ENCODE measurements at regions not wholly inside any gene's neighbourhood (a gene's known extent, or its start where the extent isn't known, plus 50 kb on each side); places are given as distances from the start of the nearest gene placed in this dataset.

- no peak overlapping the region for H3K9ac ChIP-seq
- H3K4me2 ChIP-seq = no peak overlapping the region
- TF ChIP-seq CTCF (conservative IDR thresholded peaks at IDR 0.05; ENCODE audit: low read depth, low read length) = no peak
- no peak overlapping the region; the same call in 1 of the 2 replicates for H2AFZ ChIP-seq (ENCODE audit: low read depth)
- no peaks in the 10 kb centered on the region for H4K20me1 ChIP-seq (ENCODE audit: insufficient read depth)
- H3K27me3 ChIP-seq (ENCODE audit: insufficient read depth, low read depth) = no peaks in the 10 kb centered on the region
- H3K79me2 ChIP-seq (ENCODE audit: insufficient read depth, low read depth) = no peaks in the 10 kb centered on the region
- peaks cover 8% of the 10 kb centered on the region for H3K4me1 ChIP-seq (ENCODE audit: low read depth, poor library complexity, severe bottlenecking)
- no peak overlapping the region for H3K4me3 ChIP-seq (IDR thresholded peaks at IDR 0.05; ENCODE audit: insufficient read depth, low read depth, low read length)
- H3K27ac ChIP-seq = no peak overlapping the region
- H3K36me3 ChIP-seq (ENCODE audit: insufficient read depth) = no peaks in the 10 kb centered on the region
Observed at GRCh38 chr10:118914629-118915028, 114.9 kb upstream of the NANOS1 start.

- no peaks in the 10 kb centered on the region for H4K20me1 ChIP-seq (ENCODE audit: insufficient read depth)
- TF ChIP-seq CTCF (conservative IDR thresholded peaks at IDR 0.05; ENCODE audit: low read depth, low read length) = no peak
- no peaks in the 10 kb centered on the region for H3K27me3 ChIP-seq (ENCODE audit: insufficient read depth, low read depth)
- no peak overlapping the region for H3K9ac ChIP-seq
- H3K27ac ChIP-seq = no peak overlapping the region
- peaks cover 8% of the 10 kb centered on the region for H3K4me1 ChIP-seq (ENCODE audit: low read depth, poor library complexity, severe bottlenecking)
- H3K4me3 ChIP-seq (IDR thresholded peaks at IDR 0.05; ENCODE audit: insufficient read depth, low read depth, low read length) = no peak overlapping the region
- H3K4me2 ChIP-seq = no peak overlapping the region
- no peak overlapping the region for H2AFZ ChIP-seq (ENCODE audit: low read depth)
- H3K79me2 ChIP-seq (ENCODE audit: insufficient read depth, low read depth) = no peaks in the 10 kb centered on the region
- no peaks in the 10 kb centered on the region for H3K36me3 ChIP-seq (ENCODE audit: insufficient read depth)
Observed at GRCh38 chr10:118915161-118915560, 114.4 kb upstream of the NANOS1 start.

GRCh38 chr10:118916777-118917176, 112.7 kb upstream of the NANOS1 start:
- TF ChIP-seq CTCF (conservative IDR thresholded peaks at IDR 0.05; ENCODE audit: low read depth, low read length) = no peak
- H3K27ac ChIP-seq = no peak overlapping the region
- no peak overlapping the region for H3K4me3 ChIP-seq (IDR thresholded peaks at IDR 0.05; ENCODE audit: insufficient read depth, low read depth, low read length)
- H3K4me1 ChIP-seq (ENCODE audit: low read depth, poor library complexity, severe bottlenecking) = peaks cover 8% of the 10 kb centered on the region
- H3K27me3 ChIP-seq (ENCODE audit: insufficient read depth, low read depth) = no peaks in the 10 kb centered on the region
- no peak overlapping the region for H3K4me2 ChIP-seq
- H3K9ac ChIP-seq = no peak overlapping the region
- no peak overlapping the region for H2AFZ ChIP-seq (ENCODE audit: low read depth)
- H3K79me2 ChIP-seq (ENCODE audit: insufficient read depth, low read depth) = no peaks in the 10 kb centered on the region
- H4K20me1 ChIP-seq (ENCODE audit: insufficient read depth) = no peaks in the 10 kb centered on the region
- H3K36me3 ChIP-seq (ENCODE audit: insufficient read depth) = no peaks in the 10 kb centered on the region

- H3K36me3 ChIP-seq (ENCODE audit: insufficient read depth) = no peaks in the 10 kb centered on the region
- no peaks in the 10 kb centered on the region for H3K79me2 ChIP-seq (ENCODE audit: insufficient read depth, low read depth)
- H2AFZ ChIP-seq (ENCODE audit: low read depth) = no peak overlapping the region
- no peaks in the 10 kb centered on the region for H4K20me1 ChIP-seq (ENCODE audit: insufficient read depth)
- no peak overlapping the region for H3K4me3 ChIP-seq (IDR thresholded peaks at IDR 0.05; ENCODE audit: insufficient read depth, low read depth, low read length)
- no peaks in the 10 kb centered on the region for H3K27me3 ChIP-seq (ENCODE audit: insufficient read depth, low read depth)
- H3K4me2 ChIP-seq = no peak overlapping the region
- H3K27ac ChIP-seq = no peak overlapping the region
- TF ChIP-seq CTCF (conservative IDR thresholded peaks at IDR 0.05; ENCODE audit: low read depth, low read length) = no peak
- no peak overlapping the region for H3K9ac ChIP-seq
- H3K4me1 ChIP-seq (ENCODE audit: low read depth, poor library complexity, severe bottlenecking) = peaks cover 8% of the 10 kb centered on the region
Observed at GRCh38 chr10:118917701-118918100, 111.8 kb upstream of the NANOS1 start.
